GM18520 (cell line): ENCODE measurements at regions not wholly inside any gene's neighbourhood (a gene's known extent, or its start where the extent isn't known, plus 50 kb on each side); places are given as distances from the start of the nearest gene placed in this dataset.

Source experiments
- ATAC-seq: cut with Tn5 transposase; IDR thresholded peaks from one replicate; pipeline ENCODE4 v1.9.1; 2021; ENCODE audit not compliant: unreplicated experiment

GRCh38 chr10:131806646-131807317 lies 94.0 kb upstream of the PPP2R2D start:
- ATAC-seq = no peak

- ATAC-seq = no peak
Measured at GRCh38 chr10:131808370-131808930, 92.4 kb upstream of the PPP2R2D start.

DNA sequence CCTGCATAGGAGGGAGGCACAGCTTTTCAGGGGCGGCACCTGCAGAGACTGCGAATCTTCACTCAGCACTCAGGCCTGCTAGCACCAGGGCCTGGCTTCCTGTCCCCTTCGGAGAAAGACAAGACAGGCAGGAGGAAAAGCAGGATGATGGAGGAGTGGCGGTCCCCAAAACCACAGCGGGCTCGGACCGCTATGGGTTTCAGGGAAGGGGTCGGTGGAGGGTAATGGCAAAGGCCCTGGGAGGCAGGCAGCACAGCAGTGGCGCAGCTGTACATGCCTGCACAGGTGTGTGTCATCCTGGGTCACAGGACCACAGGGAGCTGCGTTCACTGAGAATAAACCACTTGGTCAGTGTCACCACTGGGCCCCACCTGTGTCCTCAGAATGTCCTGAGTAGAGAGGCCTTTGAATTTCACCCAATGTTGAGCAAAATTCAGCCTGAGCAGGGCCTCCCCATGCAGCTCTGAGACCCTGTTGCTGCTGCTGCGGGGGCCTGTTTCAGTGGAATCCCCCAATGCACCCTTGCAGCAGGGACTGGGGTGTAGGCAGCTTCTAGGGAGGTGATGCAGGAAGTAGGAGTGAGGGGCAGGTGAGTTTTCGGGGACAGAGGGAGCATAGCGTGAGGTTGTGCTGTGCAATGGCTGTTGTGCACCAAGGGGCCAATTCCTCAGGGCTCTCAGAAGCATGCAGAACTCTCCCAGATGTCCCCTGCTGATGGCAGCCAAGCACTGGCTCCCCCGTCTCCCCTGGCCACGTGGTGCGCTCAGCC lies 90.6 kb upstream of the PPP2R2D start:
- no peak for ATAC-seq

GRCh38 chr10:131810805-131811629 lies 89.8 kb upstream of the PPP2R2D start:
- ATAC-seq = no peak

DNA sequence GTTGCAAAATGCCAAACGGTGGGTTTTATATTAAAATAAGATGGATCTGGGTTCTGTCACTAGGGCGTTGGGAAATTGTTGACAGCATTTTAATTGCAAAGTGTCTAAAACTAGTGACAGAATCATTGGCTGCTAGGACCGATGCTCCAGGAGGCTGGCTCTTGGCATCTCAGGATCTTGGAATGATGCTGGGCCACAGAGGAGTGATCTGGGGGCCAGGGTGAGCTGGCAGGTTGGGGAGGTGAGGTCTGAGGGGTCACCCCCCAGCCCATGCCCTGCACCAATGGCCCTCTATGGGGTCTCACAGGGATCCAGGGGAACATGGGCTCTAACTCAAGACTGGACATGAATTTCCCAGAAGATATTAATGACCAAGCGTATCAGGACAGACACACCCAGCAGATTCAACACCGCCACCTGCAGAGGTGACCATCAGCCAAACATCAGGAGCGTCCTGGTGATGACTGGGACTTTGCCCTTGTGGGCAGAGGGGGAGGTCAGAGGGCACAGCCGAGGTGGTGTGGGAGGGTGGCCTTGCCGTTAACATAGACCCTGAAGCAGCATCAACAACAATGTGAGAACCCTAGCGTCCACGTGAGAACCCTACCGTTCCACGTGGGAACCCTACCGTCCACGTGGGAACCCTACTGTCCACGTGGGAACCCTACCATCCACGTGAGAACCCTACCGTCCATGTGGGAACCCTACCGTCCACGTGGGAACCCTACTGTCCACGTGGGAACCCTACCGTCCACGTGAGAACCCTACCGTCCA lies 89.0 kb upstream of the PPP2R2D start:
- ATAC-seq = no peak

GRCh38 chr10:131812736-131813604 lies 87.8 kb upstream of the PPP2R2D start:
- ATAC-seq = no peak

DNA sequence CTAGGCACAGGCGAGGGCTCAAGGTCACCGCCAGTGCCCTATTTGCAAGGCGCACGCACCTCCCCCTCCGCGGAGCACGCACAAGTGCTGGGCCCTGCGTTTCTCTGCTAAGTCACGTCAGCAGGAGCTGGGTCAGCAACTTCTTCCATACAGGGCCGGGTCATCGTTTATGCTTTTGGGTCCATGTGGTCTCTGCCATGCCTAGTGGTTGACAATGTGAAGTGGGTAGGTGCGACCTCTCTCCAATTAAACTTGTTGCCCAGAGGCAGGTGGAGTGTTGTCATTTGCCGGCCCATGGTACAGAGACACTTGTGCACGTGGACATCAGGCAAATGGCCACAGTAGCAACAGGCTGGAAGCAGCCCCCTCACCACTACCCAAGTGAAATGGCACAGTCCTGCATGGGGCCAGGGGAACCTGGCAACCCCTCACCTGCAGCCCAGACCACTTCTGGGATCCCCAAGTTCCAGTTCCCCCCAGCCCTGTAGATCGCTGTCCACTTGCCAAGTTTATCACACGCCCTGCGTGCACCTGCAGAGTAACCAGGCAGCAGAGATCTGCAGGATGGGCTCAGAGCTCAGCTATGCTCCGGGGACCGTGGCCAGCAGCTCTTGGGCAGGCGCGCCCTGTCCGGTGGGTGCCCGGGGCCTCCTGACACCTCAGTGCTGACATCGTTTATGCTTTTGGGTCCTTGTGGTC lies 86.1 kb upstream of the PPP2R2D start:
- no peak for ATAC-seq

- ATAC-seq = no peak
Measured at GRCh38 chr10:131815266-131816156, 85.3 kb upstream of the PPP2R2D start.

GRCh38 chr10:131816157-131816775 lies 84.5 kb upstream of the PPP2R2D start:
- no peak for ATAC-seq

DNA sequence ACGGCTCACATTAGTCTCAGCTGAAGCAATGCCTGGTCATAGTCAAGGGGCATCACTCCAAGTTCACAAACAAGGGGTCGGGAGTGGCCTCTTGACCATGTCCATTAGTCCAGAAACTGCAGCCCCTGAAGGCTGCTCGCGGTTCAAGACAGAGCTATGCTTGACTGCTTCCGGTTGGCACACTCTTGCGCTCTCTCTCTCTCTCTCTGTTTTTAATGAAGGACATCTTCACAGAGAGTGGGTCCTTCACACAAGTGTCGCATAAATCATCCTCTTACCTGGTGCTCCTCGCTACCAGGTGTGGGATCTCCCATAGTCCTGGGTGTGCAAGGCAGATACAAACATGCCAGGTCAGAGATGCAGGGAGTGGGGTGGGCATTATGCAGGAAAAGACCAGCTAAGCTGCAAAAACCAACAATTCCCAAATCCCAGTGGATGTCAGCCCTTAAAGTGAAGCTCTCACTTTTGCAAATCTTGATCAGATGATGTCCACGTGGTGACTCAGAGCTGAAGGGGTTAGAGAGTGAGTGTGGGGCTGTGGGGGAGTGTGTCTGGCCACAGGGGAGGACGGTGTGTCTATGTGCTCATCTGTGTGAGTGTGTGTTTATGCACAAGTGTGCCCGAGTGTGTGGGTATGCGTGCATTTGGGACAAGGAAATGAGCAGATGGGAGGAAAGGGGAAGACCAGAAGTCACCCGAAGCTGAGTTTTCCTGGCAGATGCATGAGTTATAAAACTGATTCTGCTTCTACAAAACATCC lies 83.7 kb upstream of the PPP2R2D start:
- no peak for ATAC-seq

- no peak for ATAC-seq
Measured at GRCh38 chr10:131817866-131818509, 82.8 kb upstream of the PPP2R2D start.

DNA sequence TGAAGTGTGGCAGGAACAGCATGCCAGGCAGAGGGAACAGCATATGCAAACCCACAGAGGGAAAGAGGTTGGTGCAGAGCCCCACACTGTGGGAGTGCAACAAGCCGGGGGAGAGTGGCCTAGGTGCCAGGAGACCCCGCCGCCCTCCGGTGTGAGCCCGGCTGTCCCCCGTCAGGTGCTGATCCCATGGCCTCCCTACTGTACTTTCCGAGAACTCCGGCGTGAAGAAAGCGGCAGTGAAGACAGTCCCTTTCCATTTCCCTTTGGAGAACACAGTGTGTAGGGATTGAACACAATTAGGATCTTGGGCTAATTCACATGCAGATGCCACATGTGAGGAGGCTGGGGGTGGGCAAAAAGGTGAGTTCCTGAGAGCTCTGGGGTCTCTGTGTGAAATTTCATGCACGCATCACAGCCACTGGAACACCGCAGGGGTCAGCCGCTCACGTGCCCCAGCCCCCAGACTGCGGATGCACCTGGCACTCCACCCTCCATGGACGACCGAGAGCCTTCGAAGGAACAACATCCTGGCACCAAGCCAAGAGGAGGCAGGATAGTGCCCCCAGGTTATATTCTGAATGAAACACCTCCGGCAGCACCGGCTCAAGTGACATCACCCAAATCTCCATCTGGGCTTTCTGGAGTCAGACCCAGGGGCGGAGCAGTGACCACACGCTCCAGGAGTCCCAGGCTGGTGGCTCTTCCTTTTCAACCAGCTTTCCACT lies 82.1 kb upstream of the PPP2R2D start:
- ATAC-seq = no peak

DNA sequence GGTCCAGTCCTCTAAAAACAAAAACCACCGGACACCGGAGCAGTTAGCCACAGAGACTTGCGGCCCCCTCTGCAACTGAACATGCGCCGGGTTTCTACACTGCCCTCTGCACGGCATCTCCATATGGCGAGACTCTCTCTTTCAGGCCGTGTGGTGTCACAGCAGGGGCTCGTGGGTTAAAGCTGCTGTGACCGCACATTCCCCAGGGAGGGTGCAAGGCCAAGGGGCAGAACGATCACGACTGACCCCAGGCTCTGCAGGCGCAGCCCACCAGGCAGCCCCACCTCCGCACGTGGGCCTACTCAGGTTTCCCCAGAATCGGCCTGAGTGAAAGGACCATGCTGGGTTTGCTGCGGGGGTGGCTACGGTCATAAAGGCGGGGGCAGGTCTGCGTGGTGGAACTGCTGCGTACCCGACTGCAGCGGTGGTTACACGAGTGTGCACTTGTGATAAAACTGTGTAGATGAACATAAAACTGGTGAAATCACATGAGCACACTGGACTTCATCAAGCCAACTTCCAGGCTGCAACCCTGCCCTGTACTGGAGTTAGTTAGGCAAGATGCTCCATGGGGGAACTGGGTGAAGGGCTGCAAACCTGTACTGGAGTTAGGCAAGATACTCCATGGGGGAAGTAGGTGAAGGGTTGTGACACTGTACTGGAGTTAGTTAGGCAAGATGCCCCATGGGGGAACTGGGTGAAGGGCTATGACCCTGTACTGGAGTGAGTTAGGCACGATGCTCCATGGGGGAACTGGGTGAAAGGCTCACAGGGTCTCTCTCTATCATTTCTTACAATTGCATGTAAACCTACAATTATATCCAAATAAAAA lies 81.4 kb upstream of the PPP2R2D start:
- no peak for ATAC-seq

DNA sequence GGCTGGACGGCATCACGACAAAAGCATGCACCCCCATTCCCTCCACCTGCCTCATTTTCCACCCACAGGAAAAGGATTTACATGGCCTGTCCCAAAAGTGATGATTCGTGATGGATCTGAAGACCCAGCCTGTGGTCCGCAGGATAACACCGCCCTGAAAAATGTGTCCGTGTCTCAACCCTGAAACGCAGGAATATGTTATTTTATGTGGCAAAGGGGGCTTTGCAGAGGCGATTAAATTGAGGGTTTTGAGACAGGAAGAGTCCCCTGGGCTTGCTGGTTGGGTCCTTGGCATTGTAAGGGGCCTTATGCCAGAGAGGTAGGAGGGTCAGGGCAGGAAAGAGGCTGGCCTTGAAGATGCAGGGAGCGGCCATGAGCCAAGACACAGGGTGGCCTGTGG lies 80.2 kb upstream of the PPP2R2D start:
- no peak for ATAC-seq
